HG02571 (cell line): ENCODE measurements at regions not wholly inside any gene's neighbourhood (a gene's known extent, or its start where the extent isn't known, plus 50 kb on each side); places are given as distances from the start of the nearest gene placed in this dataset.

ENCODE experiments used
- ATAC-seq: cut with Tn5 transposase; IDR thresholded peaks from one replicate; pipeline ENCODE4 v1.9.1; 2021; ENCODE audit warnings: mild to moderate bottlenecking, moderate library complexity; ENCODE audit not compliant: unreplicated experiment

- ATAC-seq = no peak
Observed at GRCh38 chr14:22458737-22459136, 130.3 kb downstream of the DAD1 start.

GRCh38 chr14:22456998-22457594, 131.9 kb downstream of the DAD1 start:
- no peak for ATAC-seq

- no peak for ATAC-seq
Observed at GRCh38 chr14:22456421-22456820, 132.6 kb downstream of the DAD1 start.

- no peak for ATAC-seq
Observed at GRCh38 chr14:22452330-22452729, 136.7 kb downstream of the DAD1 start.

GRCh38 chr14:22450266-22450665, 138.8 kb downstream of the DAD1 start:
- no peak for ATAC-seq

- no peak for ATAC-seq
Observed at GRCh38 chr14:22449600-22449905, 139.5 kb downstream of the DAD1 start.

- peak; percentile 33 for ATAC-seq
Observed at GRCh38 chr14:22448905-22449599, 140.0 kb downstream of the DAD1 start.

GRCh38 chr14:22448035-22448904, 140.8 kb downstream of the DAD1 start:
- peak; percentile 60 for ATAC-seq

- ATAC-seq = no peak
Observed at GRCh38 chr14:22438742-22439141, 150.3 kb downstream of the DAD1 start.

GRCh38 chr14:22434901-22435550, 154.0 kb downstream of the DAD1 start:
- ATAC-seq = no peak

GRCh38 chr14:22434030-22434429, 155.0 kb downstream of the DAD1 start:
- no peak for ATAC-seq

GRCh38 chr14:22433069-22433468, 156.0 kb downstream of the DAD1 start:
- ATAC-seq = no peak

GRCh38 chr14:22432348-22432976, 156.6 kb downstream of the DAD1 start:
- no peak for ATAC-seq

- ATAC-seq = no peak
Observed at GRCh38 chr14:22429546-22430294, 159.3 kb downstream of the DAD1 start.

- ATAC-seq = no peak
Observed at GRCh38 chr14:22428700-22429291, 160.2 kb downstream of the DAD1 start.

GRCh38 chr14:22427771-22428231, 161.2 kb downstream of the DAD1 start:
- no peak for ATAC-seq

- no peak for ATAC-seq
Observed at GRCh38 chr14:22426711-22427110, 162.3 kb downstream of the DAD1 start.

- no peak for ATAC-seq
Observed at GRCh38 chr14:22423958-22424357, 165.1 kb downstream of the DAD1 start.

- ATAC-seq = no peak
Observed at GRCh38 chr14:22422238-22422637, 166.8 kb downstream of the DAD1 start.
